H9 (cell line): ENCODE measurements at regions not wholly inside any gene's neighbourhood (a gene's known extent, or its start where the extent isn't known, plus 50 kb on each side); places are given as distances from the start of the nearest gene placed in this dataset.
"Not testable (repeated sequence)": the region's sequence is repeated elsewhere in the genome, so short reads cannot be mapped to it uniquely, and the experiment has no call there.

ENCODE experiments used
- DNase-seq: peaks from one replicate; pipeline ENCODE4 v3.0.0-alpha.2; 2017
- H2AFZ ChIP-seq: one replicate; pipeline ENCODE4 v1.6.1; 2013; ENCODE audit warnings: mild to moderate bottlenecking, low read length, control low read depth, moderate library complexity
- H2AK5ac ChIP-seq: 2 replicates; pipeline ENCODE4 v1.6.1; 2013; ENCODE audit warnings: low read length, control low read depth, mixed read lengths; ENCODE audit not compliant: insufficient read length
- H2BK120ac ChIP-seq: one replicate; pipeline ENCODE4 v1.6.1; 2013; ENCODE audit warnings: low read depth, mild to moderate bottlenecking, low read length, control low read depth, inconsistent platforms; ENCODE audit not compliant: poor library complexity, severe bottlenecking
- H2BK12ac ChIP-seq: 2 replicates; pipeline ENCODE4 v1.6.1; 2013; ENCODE audit warnings: low read length, control low read depth, mixed read lengths, low read depth; ENCODE audit not compliant: insufficient read length
- H2BK15ac ChIP-seq: 2 replicates; pipeline ENCODE4 v1.6.1; 2013; ENCODE audit warnings: low read depth, low read length, control low read depth
- H2BK20ac ChIP-seq: one replicate; pipeline ENCODE4 v1.6.1; 2013; ENCODE audit warnings: low read depth, mild to moderate bottlenecking, low read length, control low read depth, inconsistent platforms; ENCODE audit not compliant: poor library complexity, severe bottlenecking
- H2BK5ac ChIP-seq: 2 replicates; pipeline ENCODE4 v1.6.1; 2013; ENCODE audit warnings: low read length, control low read depth, mixed read lengths; ENCODE audit not compliant: insufficient read length
- H3K14ac ChIP-seq: 2 replicates; pipeline ENCODE4 v1.6.1; 2013; ENCODE audit warnings: low read length, control low read depth; ENCODE audit not compliant: insufficient read depth
- H3K18ac ChIP-seq: 2 replicates; pipeline ENCODE4 v1.6.1; 2013; ENCODE audit warnings: low read depth, mild to moderate bottlenecking, mixed read lengths, low read length, control low read depth; ENCODE audit not compliant: insufficient read length
- H3K23ac ChIP-seq: 2 replicates; pipeline ENCODE4 v1.6.1; 2013; ENCODE audit warnings: low read length, control low read depth, mixed read lengths, low read depth; ENCODE audit not compliant: insufficient read length
- H3K23me2 ChIP-seq: 2 replicates; pipeline ENCODE4 v1.6.1; 2013; ENCODE audit warnings: low read depth, mild to moderate bottlenecking, mixed read lengths, low read length, control low read depth; ENCODE audit not compliant: insufficient read length, poor library complexity, severe bottlenecking
- H3K27ac ChIP-seq: 2 replicates; pipeline ENCODE4 v1.5.1; 2013; ENCODE audit warnings: low read length, control low read depth, mixed read lengths, low read depth; ENCODE audit not compliant: insufficient read length
- H3K27me3 ChIP-seq: 2 replicates; pipeline ENCODE4 v1.6.1; 2013; ENCODE audit warnings: low read length, control low read depth, inconsistent platforms; ENCODE audit not compliant: insufficient read depth
- H3K4ac ChIP-seq: 2 replicates; pipeline ENCODE4 v1.6.1; 2013; ENCODE audit warnings: low read depth, mild to moderate bottlenecking, control low read depth, inconsistent platforms, low read length, moderate library complexity
- H3K4me1 ChIP-seq: 2 replicates; pipeline ENCODE4 v1.6.1; 2013; ENCODE audit warnings: low read length, control low read depth, inconsistent platforms; ENCODE audit not compliant: insufficient read depth
- H3K4me2 ChIP-seq: 2 replicates; pipeline ENCODE4 v1.6.1; 2013; ENCODE audit warnings: low read length, control low read depth, mixed read lengths; ENCODE audit not compliant: insufficient read length, insufficient read depth
- H3K56ac ChIP-seq: 2 replicates; pipeline ENCODE4 v1.6.1; 2013; ENCODE audit warnings: low read depth, mild to moderate bottlenecking, mixed read lengths, low read length, control low read depth; ENCODE audit not compliant: insufficient read length
- H3K79me1 ChIP-seq: 2 replicates; pipeline ENCODE4 v1.6.1; 2013; ENCODE audit warnings: low read depth, mild to moderate bottlenecking, moderate library complexity, low read length, control low read depth, inconsistent platforms; ENCODE audit not compliant: insufficient read depth, poor library complexity, severe bottlenecking
- H3K79me2 ChIP-seq: 2 replicates; pipeline ENCODE4 v1.6.1; 2013; ENCODE audit warnings: low read length, control low read depth, inconsistent platforms; ENCODE audit not compliant: insufficient read depth
- H3K9ac ChIP-seq: 2 replicates; pipeline ENCODE4 v1.6.1; 2013; ENCODE audit warnings: low read length, control low read depth, mixed read lengths; ENCODE audit not compliant: insufficient read length; ENCODE audit errors: extremely low read depth
- H3K9me3 ChIP-seq: one replicate; pipeline ENCODE4 v1.6.1; 2013; ENCODE audit warnings: low read depth, low read length, inconsistent platforms; ENCODE audit not compliant: control insufficient read depth
- H3T11ph ChIP-seq: one replicate; pipeline ENCODE4 v1.6.1; 2013; ENCODE audit warnings: mild to moderate bottlenecking, low read length, control low read depth, inconsistent platforms
- H4K20me1 ChIP-seq: one replicate; pipeline ENCODE4 v1.6.1; 2013; ENCODE audit not compliant: control insufficient read depth, insufficient read length, insufficient read depth
- H4K5ac ChIP-seq: 2 replicates; pipeline ENCODE4 v1.6.1; 2013; ENCODE audit warnings: low read depth, mild to moderate bottlenecking, mixed read lengths, low read length, control low read depth; ENCODE audit not compliant: insufficient read length
- H4K8ac ChIP-seq: replicated peaks from 2 replicates; pipeline ENCODE4 v1.6.1; 2013; ENCODE audit warnings: low read length, control low read depth, mixed read lengths, low read depth; ENCODE audit not compliant: insufficient read length
- H4K91ac ChIP-seq: 2 replicates; pipeline ENCODE4 v1.6.1; 2013; ENCODE audit warnings: low read depth, mild to moderate bottlenecking, moderate library complexity, mixed read lengths, low read length, control low read depth; ENCODE audit not compliant: insufficient read length
- H3K27ac Mint-ChIP-seq, 3 experiments: 2 replicates in 2 of 3; 3 replicates in 1 of 3; pipeline ENCODE4 v1.8.0; 2020 to 2021; ENCODE audit warnings: mixed read lengths in 3 of 3, mild to moderate bottlenecking in 1 of 3, moderate library complexity in 1 of 3
- H3K27me3 Mint-ChIP-seq: 2 replicates; pipeline ENCODE4 v1.8.0; 2021; ENCODE audit warnings: low read depth, mild to moderate bottlenecking, moderate library complexity, mixed read lengths
- H3K36me3 Mint-ChIP-seq, 3 experiments: 2 replicates in 2 of 3; 3 replicates in 1 of 3; pipeline ENCODE4 v1.8.0; 2020 to 2021; ENCODE audit warnings: low read depth in 3 of 3, mixed read lengths in 3 of 3; ENCODE audit not compliant: insufficient read depth in 1 of 3
- H3K4me1 Mint-ChIP-seq, 2 experiments: 2 replicates each; pipeline ENCODE4 v1.8.0; 2020; ENCODE audit warnings: mixed read lengths in 2 of 2
- H3K4me3 Mint-ChIP-seq, 2 experiments: 2 replicates in 1 of 2; 3 replicates in 1 of 2; pipeline ENCODE4 v1.8.0; 2020 to 2021; ENCODE audit warnings: mild to moderate bottlenecking in 2 of 2, mixed read lengths in 2 of 2, moderate library complexity in 1 of 2
- H3K9me3 Mint-ChIP-seq, 2 experiments: 2 replicates in 1 of 2; 3 replicates in 1 of 2; pipeline ENCODE4 v1.8.0; 2020; ENCODE audit warnings: mild to moderate bottlenecking in 2 of 2, mixed read lengths in 2 of 2, moderate library complexity in 1 of 2
- WGBS: extraction: QIAGEN DNeasy Blood & Tissue Kit; methylation state at CpG from one replicate; pipeline ENCODE4 v1.1.7; 2013; ENCODE audit warnings: missing lambda C conversion rate, low lambda C conversion rate, mixed read lengths; ENCODE audit not compliant: insufficient read length; ENCODE audit errors: extremely low coverage; 5-methylcytosine and 5-hydroxymethylcytosine counted together
- TF ChIP-seq, protein P1 (sequence below): fragments of 200-600 bp; sonication (generic); conservative IDR thresholded peaks from 3 replicates; pipeline ENCODE4 v1.8.0; 2021; ENCODE audit warnings: antibody characterized with exemption, mild to moderate bottlenecking

GRCh38 chr11:92159931-92160330 lies 64.7 kb upstream of the FAT3 start:
- no peak overlapping the region for H3T11ph ChIP-seq
- WGBS: no CpG with 5 or more reads among the region's 1 CpG
- H2BK20ac ChIP-seq: no peak overlapping the region
- H3K79me2 ChIP-seq: no peaks in the 10 kb centered on the region
- Mint-ChIP-seq H3K36me3 (peaks cover 9 to 22% (median 12%) of the 10 kb centered on the region in 3 experiments), H3K27me3 (no peaks in the 10 kb centered on the region), H3K4me1 (peaks cover 0 to 3% of the 10 kb centered on the region in 2 experiments; a peak in 1 of 4 replicates), H3K27ac (no peak overlapping the region), H3K9me3 (peaks cover 16 to 22% of the 10 kb centered on the region in 2 experiments), H3K4me3 (no peak overlapping the region)
- H3K18ac ChIP-seq: no peak overlapping the region
- H4K5ac ChIP-seq: no peak overlapping the region
- H4K20me1 ChIP-seq: no peaks in the 10 kb centered on the region
- DNase-seq: no peak
- no peaks in the 10 kb centered on the region for H3K23me2 ChIP-seq
- no peak overlapping the region for H2AK5ac ChIP-seq
- H2AFZ ChIP-seq: no peak overlapping the region
- no peak overlapping the region for H3K14ac ChIP-seq
- H4K91ac ChIP-seq: no peak overlapping the region
- no peak overlapping the region for H2BK12ac ChIP-seq
- no peaks in the 10 kb centered on the region for H3K79me1 ChIP-seq
- no peak overlapping the region for H2BK5ac ChIP-seq
- no peak overlapping the region for H3K4me2 ChIP-seq
- H2BK120ac ChIP-seq: no peak overlapping the region
- no peak overlapping the region for H3K4ac ChIP-seq
- TF ChIP-seq, protein P1, sequence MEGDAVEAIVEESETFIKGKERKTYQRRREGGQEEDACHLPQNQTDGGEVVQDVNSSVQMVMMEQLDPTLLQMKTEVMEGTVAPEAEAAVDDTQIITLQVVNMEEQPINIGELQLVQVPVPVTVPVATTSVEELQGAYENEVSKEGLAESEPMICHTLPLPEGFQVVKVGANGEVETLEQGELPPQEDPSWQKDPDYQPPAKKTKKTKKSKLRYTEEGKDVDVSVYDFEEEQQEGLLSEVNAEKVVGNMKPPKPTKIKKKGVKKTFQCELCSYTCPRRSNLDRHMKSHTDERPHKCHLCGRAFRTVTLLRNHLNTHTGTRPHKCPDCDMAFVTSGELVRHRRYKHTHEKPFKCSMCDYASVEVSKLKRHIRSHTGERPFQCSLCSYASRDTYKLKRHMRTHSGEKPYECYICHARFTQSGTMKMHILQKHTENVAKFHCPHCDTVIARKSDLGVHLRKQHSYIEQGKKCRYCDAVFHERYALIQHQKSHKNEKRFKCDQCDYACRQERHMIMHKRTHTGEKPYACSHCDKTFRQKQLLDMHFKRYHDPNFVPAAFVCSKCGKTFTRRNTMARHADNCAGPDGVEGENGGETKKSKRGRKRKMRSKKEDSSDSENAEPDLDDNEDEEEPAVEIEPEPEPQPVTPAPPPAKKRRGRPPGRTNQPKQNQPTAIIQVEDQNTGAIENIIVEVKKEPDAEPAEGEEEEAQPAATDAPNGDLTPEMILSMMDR: no peak
- no peaks in the 10 kb centered on the region; the same call in 1 of the 2 replicates for H3K27me3 ChIP-seq
- H3K56ac ChIP-seq: no peak overlapping the region
- H3K27ac ChIP-seq: no peak overlapping the region
- no peak overlapping the region for H3K23ac ChIP-seq
- H3K9me3 ChIP-seq: no peaks in the 10 kb centered on the region
- no peak overlapping the region for H2BK15ac ChIP-seq
- no peak overlapping the region for H4K8ac ChIP-seq
- no peaks in the 10 kb centered on the region for H3K4me1 ChIP-seq
- H3K9ac ChIP-seq: no peak overlapping the region

GRCh38 chr11:92157390-92157789 lies 67.2 kb upstream of the FAT3 start:
- H3K4me3 Mint-ChIP-seq, H2BK5ac ChIP-seq, H2BK15ac ChIP-seq, H3K23ac ChIP-seq, H2BK12ac ChIP-seq, H3K18ac ChIP-seq, H3K79me2 ChIP-seq, H3K4me1 Mint-ChIP-seq, DNase-seq, H2BK120ac ChIP-seq, H2AK5ac ChIP-seq, H3K79me1 ChIP-seq, H3K27me3 Mint-ChIP-seq, H2AFZ ChIP-seq, H3K9ac ChIP-seq, H4K8ac ChIP-seq, H3K9me3 ChIP-seq, H2BK20ac ChIP-seq, H3K14ac ChIP-seq, H3T11ph ChIP-seq, H4K91ac ChIP-seq, H3K23me2 ChIP-seq, H4K5ac ChIP-seq, H4K20me1 ChIP-seq, H3K27ac ChIP-seq, H3K4ac ChIP-seq, H3K4me2 ChIP-seq, H3K27ac Mint-ChIP-seq, H3K4me1 ChIP-seq, H3K27me3 ChIP-seq, H3K56ac ChIP-seq: not testable (repeated sequence)
- no CpG with 5 or more reads among the region's 35 CpGs for WGBS
- H3K9me3 Mint-ChIP-seq: peaks cover 16 to 22% of the 10 kb centered on the region in 2 experiments
- peaks cover 9 to 22% (median 12%) of the 10 kb centered on the region in 3 experiments for H3K36me3 Mint-ChIP-seq
